BLaER1 (cell line): ENCODE measurements at regions not wholly inside any gene's neighbourhood (a gene's known extent, or its start where the extent isn't known, plus 50 kb on each side); places are given as distances from the start of the nearest gene placed in this dataset.
"Not testable (repeated sequence)": the region's sequence is repeated elsewhere in the genome, so short reads cannot be mapped to it uniquely, and the experiment has no call there.

Experiments used
- H3K27ac ChIP-seq: shearing (Covaris generic); formaldehyde crosslinking; 2 replicates; pipeline ENCODE4 v1.8.1; 2022
- H3K27me3 ChIP-seq: shearing (Covaris generic); formaldehyde crosslinking; 2 replicates; pipeline ENCODE4 v1.8.1; 2022
- H3K36me3 ChIP-seq: shearing (Covaris generic); formaldehyde crosslinking; 2 replicates; pipeline ENCODE4 v1.8.1; 2022
- H3K4me1 ChIP-seq: shearing (Covaris generic); formaldehyde crosslinking; 2 replicates; pipeline ENCODE4 v1.8.1; 2022
- H3K4me2 ChIP-seq: shearing (Covaris generic); formaldehyde crosslinking; 2 replicates; pipeline ENCODE4 v1.8.1; 2022
- H3K4me3 ChIP-seq: shearing (Covaris generic); formaldehyde crosslinking; 2 replicates; pipeline ENCODE4 v1.8.1; 2022
- H3K9ac ChIP-seq: shearing (Covaris generic); formaldehyde crosslinking; 2 replicates; pipeline ENCODE4 v1.8.1; 2022
- H3K9me3 ChIP-seq: shearing (Covaris generic); formaldehyde crosslinking; 2 replicates; pipeline ENCODE4 v1.8.1; 2022
- H4K20me1 ChIP-seq: shearing (Covaris generic); formaldehyde crosslinking; 2 replicates; pipeline ENCODE4 v1.8.1; 2022
- Cebpa-rat ChIP-seq: shearing (Covaris generic); IDR thresholded peaks from 2 replicates; pipeline ENCODE4 v1.8.1; 2022

DNA sequence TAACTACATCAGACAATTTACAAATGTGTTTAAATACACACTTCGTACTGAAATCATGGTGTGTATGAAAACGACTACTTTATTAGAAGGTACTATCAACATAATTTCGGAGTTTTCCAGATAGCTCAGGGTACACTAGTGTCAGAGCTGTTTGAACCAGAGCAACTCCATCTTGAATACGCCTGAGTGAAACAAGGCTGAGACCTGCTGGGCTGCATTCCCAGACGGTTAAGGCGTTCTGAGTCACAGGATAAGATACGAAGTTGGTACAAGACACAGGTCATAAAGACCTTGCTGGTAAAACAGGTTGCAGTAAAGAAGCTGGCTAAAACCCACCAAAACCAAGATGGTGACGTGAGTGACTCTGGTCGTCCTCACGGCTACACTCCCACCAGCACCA is 167.6 kb downstream of the THBS2 start:
- no peak for TF ChIP-seq Cebpa-rat
- Histone ChIP-seq H4K20me1 (no peaks in the 10 kb centered on the region), H3K36me3 (no peaks in the 10 kb centered on the region)

DNA sequence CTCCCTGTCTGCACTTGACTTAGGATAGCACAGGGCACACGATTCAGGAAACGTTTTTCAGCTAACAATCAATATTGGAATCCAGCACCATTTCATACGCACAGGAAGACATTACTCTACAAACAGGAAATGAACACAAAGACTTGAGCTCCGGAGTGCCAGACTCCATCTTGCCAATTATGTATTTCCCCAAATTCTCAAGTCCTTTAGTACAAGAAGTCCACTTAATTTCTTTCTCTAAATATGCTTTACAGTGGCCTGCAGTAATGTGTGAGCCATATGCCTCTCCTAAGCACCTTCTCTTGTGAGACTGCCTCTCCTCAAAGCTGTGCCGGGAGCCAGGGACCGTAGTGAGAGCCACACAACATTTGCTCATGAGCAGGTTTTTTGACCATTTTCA is 168.2 kb downstream of the THBS2 start:
- peaks cover 29% of the 10 kb centered on the region for H3K9me3 ChIP-seq
- H3K36me3 ChIP-seq, result no peaks in the 10 kb centered on the region
- no peak overlapping the region for H3K27ac ChIP-seq
- no peaks in the 10 kb centered on the region for H3K4me1 ChIP-seq
- H3K4me2 ChIP-seq, result no peak overlapping the region
- no peak overlapping the region for H3K4me3 ChIP-seq
- TF ChIP-seq Cebpa-rat, result no peak
- H3K9ac ChIP-seq, result no peak overlapping the region
- H4K20me1 ChIP-seq, result no peaks in the 10 kb centered on the region
- no peaks in the 10 kb centered on the region for H3K27me3 ChIP-seq

More for the DNA sequence above, 167.6 kb downstream of the THBS2 start:
- Histone ChIP-seq H3K4me3 (no peak overlapping the region), H3K27ac (no peak overlapping the region), H3K4me2 (no peak overlapping the region), H3K9me3 (peaks cover 35% of the 10 kb centered on the region), H3K27me3 (no peaks in the 10 kb centered on the region), H3K4me1 (no peaks in the 10 kb centered on the region), H3K9ac (no peak overlapping the region)

DNA sequence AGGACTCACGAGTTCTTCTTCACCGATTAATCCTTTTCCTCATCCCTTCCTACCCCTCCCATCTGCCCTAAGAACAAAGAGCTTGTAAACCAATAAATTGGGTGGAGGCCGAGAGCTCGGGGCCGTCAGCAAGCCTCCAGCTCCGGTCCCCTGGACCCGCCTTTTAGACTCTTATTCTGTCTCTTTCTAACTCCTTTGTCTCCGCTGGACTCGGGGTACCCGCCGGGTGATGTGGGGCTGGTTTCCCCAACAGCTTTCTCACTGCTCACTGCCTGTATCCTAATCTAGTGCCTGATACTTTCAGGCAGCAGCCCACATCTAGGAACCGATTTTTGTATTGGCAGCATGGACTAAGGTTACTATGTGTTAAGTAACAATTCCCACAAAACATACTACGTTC is 169.1 kb downstream of the THBS2 start:
- not testable (repeated sequence) for H3K27me3 ChIP-seq, H3K36me3 ChIP-seq, H3K27ac ChIP-seq, H3K4me2 ChIP-seq, H3K4me1 ChIP-seq, H3K9ac ChIP-seq, H4K20me1 ChIP-seq, H3K4me3 ChIP-seq
- H3K9me3 ChIP-seq, result peaks cover 20% of the 10 kb centered on the region

- Histone ChIP-seq H3K4me2 (no peak overlapping the region), H3K36me3 (no peaks in the 10 kb centered on the region), H4K20me1 (no peaks in the 10 kb centered on the region), H3K27me3 (no peaks in the 10 kb centered on the region), H3K9me3 (peaks cover 17% of the 10 kb centered on the region), H3K9ac (no peak overlapping the region), H3K4me1 (no peaks in the 10 kb centered on the region), H3K4me3 (no peak overlapping the region), H3K27ac (no peak overlapping the region)
- no peak for TF ChIP-seq Cebpa-rat
Measured at GRCh38 chr6:169084067-169084466, 169.6 kb downstream of the THBS2 start.

DNA sequence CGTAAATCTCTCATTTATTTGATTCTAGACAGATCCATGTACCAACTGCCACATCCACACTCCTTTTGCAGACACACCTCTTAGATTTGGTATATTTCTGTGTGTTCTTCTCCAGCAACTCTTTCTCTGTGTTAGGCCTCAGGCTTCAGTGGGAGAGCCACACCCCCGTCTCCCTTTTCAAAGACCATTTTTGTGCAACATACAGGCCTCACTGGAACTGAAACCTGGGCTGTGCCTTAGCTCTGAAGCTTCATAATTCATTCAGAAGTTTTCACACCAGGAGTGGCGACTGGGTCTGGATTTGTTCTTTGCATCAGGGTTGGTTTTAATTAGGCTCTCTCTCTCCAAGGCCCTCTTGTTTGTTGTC is 170.2 kb downstream of the THBS2 start:
- H3K27ac ChIP-seq, result no peak overlapping the region
- no peak overlapping the region for H3K9ac ChIP-seq
- H3K9me3 ChIP-seq, result peaks cover 12% of the 10 kb centered on the region; the same call in 1 of the 2 replicates
- no peak overlapping the region for H3K4me2 ChIP-seq
- no peak for TF ChIP-seq Cebpa-rat
- no peaks in the 10 kb centered on the region for H3K36me3 ChIP-seq
- no peaks in the 10 kb centered on the region for H3K27me3 ChIP-seq
- no peaks in the 10 kb centered on the region for H3K4me1 ChIP-seq
- no peak overlapping the region for H3K4me3 ChIP-seq
- no peaks in the 10 kb centered on the region for H4K20me1 ChIP-seq

DNA sequence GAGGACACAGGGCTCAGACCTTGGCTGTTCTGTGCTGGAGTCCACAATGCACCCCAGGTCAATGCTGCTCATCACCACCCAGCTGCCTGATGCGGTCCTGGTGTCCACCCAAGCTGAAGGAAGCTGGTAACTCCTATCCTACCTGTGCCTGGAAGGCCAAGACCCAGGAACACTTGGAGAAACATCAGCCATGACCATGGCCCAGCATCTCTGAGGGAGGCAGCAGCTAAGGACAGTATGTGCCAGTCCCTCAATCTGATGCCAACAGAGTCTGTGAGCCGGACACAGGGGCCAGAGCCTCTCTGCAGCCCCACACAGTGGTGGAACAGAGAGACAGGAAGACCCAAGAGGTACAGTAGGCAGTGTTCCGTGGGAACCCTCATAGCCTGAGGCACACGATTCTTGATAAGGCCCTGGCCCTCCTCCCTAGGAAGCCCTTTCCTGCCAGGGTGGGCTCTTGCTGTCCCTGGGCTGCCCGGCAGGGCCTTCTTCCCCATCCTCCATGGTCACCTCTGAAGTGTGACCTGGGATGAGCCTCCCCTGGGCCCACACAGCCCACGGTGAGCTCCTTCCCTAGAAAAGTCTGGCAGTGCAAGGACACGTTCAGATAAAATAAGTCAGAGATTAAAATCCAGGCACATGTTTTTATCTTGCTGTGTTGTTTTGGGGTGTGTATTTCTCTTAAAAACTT is 170.7 kb downstream of the THBS2 start:
- no peak overlapping the region for H3K27ac ChIP-seq
- H3K4me1 ChIP-seq, result no peaks in the 10 kb centered on the region
- no peak for TF ChIP-seq Cebpa-rat
- H3K9ac ChIP-seq, result no peak overlapping the region
- no peaks in the 10 kb centered on the region for H3K36me3 ChIP-seq
- H3K4me3 ChIP-seq, result no peak overlapping the region
- no peaks in the 10 kb centered on the region for H4K20me1 ChIP-seq
- H3K9me3 ChIP-seq, result 0 out of 2 replicates have a peak, but pooled peaks cover 8% of the 10 kb centered on the region
- no peaks in the 10 kb centered on the region for H3K27me3 ChIP-seq
- no peak overlapping the region for H3K4me2 ChIP-seq

DNA sequence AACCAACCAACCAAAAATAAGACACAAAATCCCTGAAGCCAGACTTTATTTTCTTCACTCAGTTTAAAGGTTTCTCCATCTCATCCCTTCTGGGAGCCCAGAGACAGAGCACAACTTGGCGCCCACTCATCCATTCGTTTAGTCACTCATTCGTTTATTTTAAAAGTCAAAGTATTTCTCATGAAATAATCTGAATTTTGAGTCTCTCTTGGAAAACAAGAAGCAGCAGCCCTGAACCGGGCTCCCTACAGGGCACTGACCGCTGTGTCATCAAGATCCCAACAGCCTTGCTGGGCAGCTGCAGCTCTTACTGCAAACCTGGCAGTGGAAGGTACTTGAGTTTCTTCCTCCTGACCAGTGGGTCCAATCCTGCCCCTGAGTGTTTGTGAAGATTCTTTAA is 171.6 kb downstream of the THBS2 start:
- no peaks in the 10 kb centered on the region for H3K36me3 ChIP-seq
- H4K20me1 ChIP-seq, result no peaks in the 10 kb centered on the region
- no peak overlapping the region for H3K27ac ChIP-seq
- H3K9me3 ChIP-seq, result 0 out of 2 replicates have a peak, but pooled peaks cover under 1% of the 10 kb centered on the region
- H3K4me3 ChIP-seq, result no peak overlapping the region
- H3K27me3 ChIP-seq, result no peaks in the 10 kb centered on the region
- no peak overlapping the region for H3K4me2 ChIP-seq
- no peaks in the 10 kb centered on the region for H3K4me1 ChIP-seq
- no peak overlapping the region for H3K9ac ChIP-seq
- TF ChIP-seq Cebpa-rat, result no peak

DNA sequence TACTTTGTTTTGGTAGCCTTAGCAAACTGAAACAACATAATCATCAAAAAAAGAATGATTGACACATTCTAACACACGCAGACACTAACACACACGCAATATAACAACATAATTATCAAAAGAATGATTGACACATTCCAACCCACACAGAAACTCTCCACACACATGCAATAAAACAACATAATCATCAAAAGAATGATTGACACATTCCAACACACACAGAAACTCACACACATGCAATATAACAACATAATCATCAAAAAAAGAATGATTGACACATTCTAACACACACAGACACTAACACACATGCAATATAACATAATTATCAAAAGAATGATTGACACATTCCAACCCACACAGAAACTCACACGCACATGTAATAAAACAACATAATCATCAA is 172.4 kb downstream of the THBS2 start:
- Histone ChIP-seq H3K9me3 (no peaks in the 10 kb centered on the region), H3K4me3 (no peak overlapping the region), H3K27ac (no peak overlapping the region), H3K4me2 (no peak overlapping the region), H4K20me1 (no peaks in the 10 kb centered on the region), H3K27me3 (no peaks in the 10 kb centered on the region), H3K4me1 (no peaks in the 10 kb centered on the region), H3K9ac (no peak overlapping the region), H3K36me3 (no peaks in the 10 kb centered on the region)
- no peak for TF ChIP-seq Cebpa-rat

DNA sequence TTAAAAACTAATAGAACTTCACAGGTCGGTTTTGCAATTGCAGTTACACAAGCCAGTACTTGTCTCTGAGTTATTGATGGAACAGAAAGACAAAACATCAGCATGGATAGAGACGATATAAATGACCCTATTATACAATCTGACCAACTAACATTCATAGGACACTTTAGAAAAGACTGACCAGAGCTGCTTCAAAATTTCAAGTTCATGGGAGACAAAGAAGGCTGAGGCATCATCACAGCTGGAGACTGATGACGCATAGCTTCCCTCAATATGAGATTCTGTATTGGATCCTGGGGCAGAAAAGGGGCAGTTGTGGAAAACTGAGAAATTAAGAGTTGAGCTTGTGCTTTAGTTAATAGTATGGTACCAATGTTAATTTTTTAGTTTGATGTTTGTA is 174.0 kb downstream of the THBS2 start:
- H4K20me1 ChIP-seq, result no peaks in the 10 kb centered on the region
- no peaks in the 10 kb centered on the region for H3K36me3 ChIP-seq
- H3K9ac ChIP-seq, result no peak overlapping the region
- no peak overlapping the region for H3K27ac ChIP-seq
- no peak overlapping the region for H3K4me2 ChIP-seq
- no peaks in the 10 kb centered on the region for H3K27me3 ChIP-seq
- no peaks in the 10 kb centered on the region for H3K9me3 ChIP-seq
- no peak overlapping the region for H3K4me3 ChIP-seq
- H3K4me1 ChIP-seq, result no peaks in the 10 kb centered on the region
- TF ChIP-seq Cebpa-rat, result no peak

DNA sequence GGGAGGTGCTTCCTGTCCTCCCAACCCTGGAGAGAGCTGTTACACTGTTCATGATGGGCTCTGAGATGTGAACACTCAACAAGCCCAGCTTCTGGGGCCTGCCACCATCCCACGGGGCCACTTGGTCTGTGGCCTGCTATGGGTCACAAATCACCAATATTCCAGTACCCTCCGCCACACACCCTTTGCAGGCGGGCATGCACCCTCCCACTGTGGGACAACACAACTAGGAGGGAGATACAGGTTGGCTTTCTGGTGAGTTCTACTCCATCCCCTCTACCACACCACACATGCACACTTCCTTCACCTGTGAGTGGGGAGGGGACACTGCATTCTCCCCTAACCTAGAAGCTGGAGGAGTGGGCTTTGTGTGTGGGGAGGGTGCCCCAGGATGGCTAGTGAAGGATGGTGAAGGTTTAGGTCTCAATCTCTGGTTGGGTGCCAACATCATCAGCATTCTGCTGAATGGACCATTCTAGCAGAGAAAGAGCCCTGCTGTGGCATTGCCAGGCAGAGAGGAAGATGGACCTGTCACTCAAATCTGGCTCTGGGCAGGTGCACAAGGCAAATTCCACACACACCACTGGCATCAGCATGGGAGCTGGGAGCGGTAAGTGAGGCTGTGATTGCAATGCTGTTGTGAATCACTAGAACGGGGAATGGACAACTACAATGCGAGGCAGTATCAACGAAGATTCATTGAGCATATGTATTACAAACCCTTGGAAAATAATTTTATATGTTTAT is 175.1 kb downstream of the THBS2 start:
- no peak overlapping the region for H3K27ac ChIP-seq
- no peaks in the 10 kb centered on the region for H3K27me3 ChIP-seq
- no peaks in the 10 kb centered on the region for H4K20me1 ChIP-seq
- H3K9ac ChIP-seq, result no peak overlapping the region
- no peaks in the 10 kb centered on the region for H3K4me1 ChIP-seq
- no peak overlapping the region for H3K4me2 ChIP-seq
- TF ChIP-seq Cebpa-rat, result no peak
- H3K4me3 ChIP-seq, result no peak overlapping the region
- no peaks in the 10 kb centered on the region for H3K36me3 ChIP-seq
- no peaks in the 10 kb centered on the region for H3K9me3 ChIP-seq
